ENCODE measurements at regions not wholly inside any gene's neighbourhood (a gene's known extent, or its start where the extent isn't known, plus 50 kb on each side); places are given as distances from the start of the nearest gene placed in this dataset.

GRCh38 chr3:107979538-107979937 is 111.3 kb downstream of the CD47 start:
- H3K4me1 Mint-ChIP-seq = peaks cover 4 to 5% of the 10 kb centered on the region in 2 experiments; a peak in 3 of 4 replicates

More at GRCh38 chr3:107979538-107979937, 111.3 kb downstream of the CD47 start:
- DNase-seq = no peak
- H2BK120ac ChIP-seq (ENCODE audit: low read depth, low read length, poor library complexity, severe bottlenecking) = no peak overlapping the region
- H2BK15ac ChIP-seq (ENCODE audit: low read depth, low read length) = no peak overlapping the region
- no peaks in the 10 kb centered on the region for H3K9me3 ChIP-seq (ENCODE audit: control insufficient read depth, low read depth, low read length)
- H2AFZ ChIP-seq (ENCODE audit: low read length) = no peak overlapping the region
- Mint-ChIP-seq H3K27ac (no peak overlapping the region), H3K4me3 (no peak overlapping the region), H3K9me3 (no peaks in the 10 kb centered on the region), H3K36me3 (ENCODE audit: insufficient read depth in 1 of 3, low read depth in 3 of 3) (no peaks in the 10 kb centered on the region), H3K27me3 (ENCODE audit: low read depth) (no peaks in the 10 kb centered on the region; the same call in 1 of the 2 replicates)
- H3K4me1 ChIP-seq (ENCODE audit: insufficient read depth, low read length) = 0 out of 2 replicates have a peak, but pooled peaks cover 2% of the 10 kb centered on the region
- no peak overlapping the region for H3K27ac ChIP-seq (ENCODE audit: insufficient read length, low read depth, low read length)
- H4K8ac ChIP-seq (replicated peaks; ENCODE audit: insufficient read length, low read depth, low read length) = no peak overlapping the region
- no peaks in the 10 kb centered on the region for H3K79me1 ChIP-seq (ENCODE audit: insufficient read depth, low read depth, low read length, poor library complexity, severe bottlenecking)
- no peak overlapping the region for H3K18ac ChIP-seq (ENCODE audit: insufficient read length, low read depth, low read length)
- H4K91ac ChIP-seq (ENCODE audit: insufficient read length, low read depth, low read length) = no peak overlapping the region
- WGBS (ENCODE audit: extremely low coverage, insufficient read length, low lambda C conversion rate) = no CpG with 5 or more reads among the region's 6 CpGs
- no peak overlapping the region for H3K56ac ChIP-seq (ENCODE audit: insufficient read length, low read depth, low read length)
- H3K4ac ChIP-seq (ENCODE audit: low read depth, low read length) = no peak overlapping the region
- H4K20me1 ChIP-seq (ENCODE audit: control insufficient read depth, insufficient read depth, insufficient read length) = no peaks in the 10 kb centered on the region
- H3K14ac ChIP-seq (ENCODE audit: insufficient read depth, low read length) = no peak overlapping the region
- no peaks in the 10 kb centered on the region for H3K27me3 ChIP-seq (ENCODE audit: insufficient read depth, low read length)
- H3K23ac ChIP-seq (ENCODE audit: insufficient read length, low read depth, low read length) = no peak overlapping the region
- H2BK5ac ChIP-seq (ENCODE audit: insufficient read length, low read length) = no peak overlapping the region
- H2AK5ac ChIP-seq (ENCODE audit: insufficient read length, low read length) = no peak overlapping the region
- no peak overlapping the region for H3T11ph ChIP-seq (ENCODE audit: low read length)
- H3K4me2 ChIP-seq (ENCODE audit: insufficient read depth, insufficient read length, low read length) = no peak overlapping the region
- H2BK12ac ChIP-seq (ENCODE audit: insufficient read length, low read depth, low read length) = no peak overlapping the region
- no peaks in the 10 kb centered on the region for H3K23me2 ChIP-seq (ENCODE audit: insufficient read length, low read depth, low read length, poor library complexity, severe bottlenecking)
- H2BK20ac ChIP-seq (ENCODE audit: low read depth, low read length, poor library complexity, severe bottlenecking) = no peak overlapping the region
- no peak overlapping the region for H4K5ac ChIP-seq (ENCODE audit: insufficient read length, low read depth, low read length)
- no peak for TF ChIP-seq CTCF (conservative IDR thresholded peaks at IDR 0.05)
- H3K9ac ChIP-seq (ENCODE audit: extremely low read depth, insufficient read length, low read length) = no peak overlapping the region
- no peaks in the 10 kb centered on the region for H3K79me2 ChIP-seq (ENCODE audit: insufficient read depth, low read length)

All from H9 (cell line).